Smooth muscle cell (in vitro differentiated cells): ENCODE measurements at regions not wholly inside any gene's neighbourhood (a gene's known extent, or its start where the extent isn't known, plus 50 kb on each side); places are given as distances from the start of the nearest gene placed in this dataset.

Source experiments
- DNase-seq: peaks from one replicate; lab custom pipeline; 2025; ENCODE audit not compliant: unreplicated experiment; lab: John Stamatoyannopoulos, UW
- H2AFZ ChIP-seq: fragments of 200-600 bp; sonication (generic); 2 replicates; pipeline ENCODE4 v1.6.0; 2016; ENCODE audit warnings: antibody characterized with exemption, low read depth, mild to moderate bottlenecking
- H3F3A ChIP-seq: fragments of 200-600 bp; sonication (generic); 2 replicates; pipeline ENCODE4 v1.6.0; 2017; ENCODE audit warnings: antibody characterized with exemption, low read depth
- H3K27ac ChIP-seq: fragments of 200-600 bp; sonication (generic); 2 replicates; pipeline ENCODE4 v1.5.1; 2016; ENCODE audit warnings: low read depth, mild to moderate bottlenecking
- H3K27me3 ChIP-seq: fragments of 200-600 bp; sonication (generic); 2 replicates; pipeline ENCODE4 v1.6.1; 2016; ENCODE audit warnings: low read depth, mild to moderate bottlenecking
- H3K36me3 ChIP-seq: fragments of 200-600 bp; sonication (generic); 2 replicates; pipeline ENCODE4 v1.5.1; 2016; ENCODE audit warnings: low read depth
- H3K4me1 ChIP-seq: fragments of 200-600 bp; sonication (generic); 2 replicates; pipeline ENCODE4 v1.5.1; 2016; ENCODE audit warnings: low read depth
- H3K4me2 ChIP-seq: fragments of 200-600 bp; sonication (generic); 2 replicates; pipeline ENCODE4 v1.6.0; 2016; ENCODE audit warnings: mild to moderate bottlenecking
- H3K4me3 ChIP-seq: fragments of 200-600 bp; sonication (generic); 2 replicates; pipeline ENCODE4 v1.5.1; 2016; ENCODE audit warnings: mild to moderate bottlenecking
- H3K79me2 ChIP-seq: fragments of 200-600 bp; sonication (generic); 2 replicates; pipeline ENCODE4 v1.6.0; 2016; ENCODE audit warnings: low read depth, mild to moderate bottlenecking
- H3K9ac ChIP-seq: fragments of 200-600 bp; sonication (generic); 2 replicates; pipeline ENCODE4 v1.6.0; 2016; ENCODE audit warnings: low read depth
- H3K9me3 ChIP-seq: fragments of 200-600 bp; sonication (generic); replicated peaks from 2 replicates; pipeline ENCODE4 v1.5.1; 2016; ENCODE audit warnings: low read depth
- H4K20me1 ChIP-seq: fragments of 200-600 bp; sonication (generic); 2 replicates; pipeline ENCODE4 v1.6.0; 2016; ENCODE audit warnings: low read depth
- WGBS: methylation state at CpG from one replicate; pipeline ENCODE4 v1.1.7; 2016; ENCODE audit warnings: low lambda C conversion rate; 5-methylcytosine and 5-hydroxymethylcytosine counted together
- TF ChIP-seq, protein P1 (sequence below): fragments of 200-600 bp; sonication (generic); IDR thresholded peaks from 2 replicates; pipeline ENCODE4 v1.5.1; 2017; ENCODE audit warnings: borderline replicate concordance, mild to moderate bottlenecking, antibody characterized with exemption; ENCODE audit not compliant: insufficient read depth, poor library complexity, severe bottlenecking

DNA sequence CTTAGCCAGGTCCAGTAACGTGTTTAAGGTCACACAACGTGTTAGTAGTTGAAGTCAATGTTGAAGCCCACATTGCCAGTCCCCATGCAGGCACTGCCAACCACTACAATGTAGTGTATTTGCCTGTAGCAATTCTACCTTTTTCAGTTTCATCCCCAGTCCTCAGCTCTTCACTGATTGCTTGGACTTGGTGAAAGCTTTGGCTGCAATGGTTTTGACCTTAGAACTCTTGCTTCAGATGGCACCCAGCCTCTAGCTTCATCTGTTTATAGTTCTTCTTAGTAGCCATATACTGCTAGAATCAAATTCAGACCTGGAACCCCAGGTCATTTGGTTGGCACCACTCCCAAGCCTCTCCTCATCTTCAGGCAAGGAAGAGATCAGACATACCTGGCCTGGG is 345.4 kb upstream of the SEMA6D start:
- WGBS: 96% methylated on average over 2 of the region's 2 CpGs
- no peaks in the 10 kb centered on the region for H3K36me3 ChIP-seq
- no peaks in the 10 kb centered on the region for H4K20me1 ChIP-seq
- no peak overlapping the region for H2AFZ ChIP-seq
- no peaks in the 10 kb centered on the region for H3K79me2 ChIP-seq
- TF ChIP-seq, protein P1, sequence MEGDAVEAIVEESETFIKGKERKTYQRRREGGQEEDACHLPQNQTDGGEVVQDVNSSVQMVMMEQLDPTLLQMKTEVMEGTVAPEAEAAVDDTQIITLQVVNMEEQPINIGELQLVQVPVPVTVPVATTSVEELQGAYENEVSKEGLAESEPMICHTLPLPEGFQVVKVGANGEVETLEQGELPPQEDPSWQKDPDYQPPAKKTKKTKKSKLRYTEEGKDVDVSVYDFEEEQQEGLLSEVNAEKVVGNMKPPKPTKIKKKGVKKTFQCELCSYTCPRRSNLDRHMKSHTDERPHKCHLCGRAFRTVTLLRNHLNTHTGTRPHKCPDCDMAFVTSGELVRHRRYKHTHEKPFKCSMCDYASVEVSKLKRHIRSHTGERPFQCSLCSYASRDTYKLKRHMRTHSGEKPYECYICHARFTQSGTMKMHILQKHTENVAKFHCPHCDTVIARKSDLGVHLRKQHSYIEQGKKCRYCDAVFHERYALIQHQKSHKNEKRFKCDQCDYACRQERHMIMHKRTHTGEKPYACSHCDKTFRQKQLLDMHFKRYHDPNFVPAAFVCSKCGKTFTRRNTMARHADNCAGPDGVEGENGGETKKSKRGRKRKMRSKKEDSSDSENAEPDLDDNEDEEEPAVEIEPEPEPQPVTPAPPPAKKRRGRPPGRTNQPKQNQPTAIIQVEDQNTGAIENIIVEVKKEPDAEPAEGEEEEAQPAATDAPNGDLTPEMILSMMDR: no peak
- no peak for DNase-seq
- H3K4me2 ChIP-seq: no peak overlapping the region
- no peak overlapping the region for H3K4me3 ChIP-seq
- no peak overlapping the region for H3K9ac ChIP-seq
- H3K9me3 ChIP-seq: no peaks in the 10 kb centered on the region
- no peak overlapping the region for H3K27ac ChIP-seq
- H3K4me1 ChIP-seq: no peaks in the 10 kb centered on the region
- H3F3A ChIP-seq: no peaks in the 10 kb centered on the region
- H3K27me3 ChIP-seq: no peaks in the 10 kb centered on the region

DNA sequence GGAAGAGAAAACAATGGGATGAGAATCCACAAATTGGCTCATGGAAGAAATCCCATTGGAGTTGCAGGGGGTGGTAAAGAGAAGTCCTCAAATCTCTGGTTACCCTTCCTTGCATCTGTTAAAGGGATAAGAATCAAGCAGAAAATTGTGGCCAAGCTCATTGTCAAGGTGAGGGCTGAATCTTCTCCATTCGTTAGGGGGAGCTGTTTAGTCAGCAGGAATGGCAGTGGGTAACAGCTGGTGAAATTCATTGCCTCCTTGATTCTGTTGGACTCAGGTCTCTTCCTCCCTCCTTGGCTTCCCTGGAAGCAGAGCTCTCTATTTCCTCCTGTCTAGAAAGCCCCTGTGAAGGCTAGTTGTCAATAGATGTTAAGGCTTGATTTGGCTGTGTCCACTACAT is 343.1 kb upstream of the SEMA6D start:
- TF ChIP-seq, protein P1: peak; percentile 12
- Histone ChIP-seq H3K9me3 (no peaks in the 10 kb centered on the region), H3K4me3 (no peak overlapping the region), H3K27ac (no peak overlapping the region), H3K9ac (no peak overlapping the region), H3F3A (no peaks in the 10 kb centered on the region), H4K20me1 (no peaks in the 10 kb centered on the region), H3K79me2 (no peaks in the 10 kb centered on the region), H3K4me2 (no peak overlapping the region), H2AFZ (no peak overlapping the region), H3K27me3 (no peaks in the 10 kb centered on the region), H3K4me1 (no peaks in the 10 kb centered on the region), H3K36me3 (no peaks in the 10 kb centered on the region)
- 22% methylated on average over 1 of the region's 1 CpG for WGBS
- DNase-seq: no peak

DNA sequence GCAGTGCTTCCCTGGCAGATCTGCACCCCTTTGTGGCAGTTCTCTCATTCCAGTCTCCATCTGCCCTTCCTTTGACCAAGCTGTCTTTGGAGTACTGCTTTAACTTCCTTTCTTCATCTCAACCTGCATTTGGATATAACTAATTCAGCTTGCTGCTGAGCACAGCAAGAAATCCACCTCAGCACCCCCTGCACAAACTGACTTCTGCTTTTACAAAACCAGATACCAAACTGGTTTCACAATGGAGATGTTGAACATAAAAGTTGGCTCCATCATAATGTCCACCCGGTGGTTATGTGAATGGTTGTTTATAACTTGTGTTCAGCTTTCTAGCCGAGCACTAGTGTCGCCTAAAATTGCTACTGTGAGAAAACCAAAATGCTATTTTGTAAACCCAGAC is 341.1 kb upstream of the SEMA6D start:
- no peak for DNase-seq
- no peaks in the 10 kb centered on the region for H3F3A ChIP-seq
- no peaks in the 10 kb centered on the region for H3K79me2 ChIP-seq
- H3K27ac ChIP-seq: no peak overlapping the region
- H3K4me2 ChIP-seq: no peak overlapping the region
- no peaks in the 10 kb centered on the region for H3K9me3 ChIP-seq
- H2AFZ ChIP-seq: peak overlapping the region; percentile 55
- H3K4me3 ChIP-seq: no peak overlapping the region
- TF ChIP-seq, protein P1: no peak
- WGBS: 83% methylated on average over 3 of the region's 3 CpGs
- H4K20me1 ChIP-seq: no peaks in the 10 kb centered on the region
- H3K27me3 ChIP-seq: no peaks in the 10 kb centered on the region
- H3K9ac ChIP-seq: no peak overlapping the region
- no peaks in the 10 kb centered on the region for H3K36me3 ChIP-seq
- H3K4me1 ChIP-seq: no peaks in the 10 kb centered on the region

DNA sequence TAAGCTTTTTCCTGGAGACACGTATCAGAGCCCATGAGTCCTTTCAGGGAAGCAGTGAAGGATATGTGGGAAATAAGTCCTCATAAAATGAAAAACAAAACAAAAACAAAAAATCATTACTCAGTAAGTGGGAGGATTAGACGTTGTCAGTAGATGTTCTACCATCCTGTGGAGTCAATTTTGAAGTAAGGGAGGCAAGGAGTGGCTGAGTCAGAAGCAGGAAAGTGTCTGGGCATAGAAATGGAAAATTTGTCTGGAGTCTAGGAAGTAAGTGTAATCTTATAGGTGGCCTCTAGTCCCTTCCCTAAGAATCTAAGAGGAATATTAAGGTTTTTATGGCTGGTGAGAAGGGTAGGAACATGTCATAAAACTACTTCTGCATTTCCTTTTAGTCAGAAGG is 339.8 kb upstream of the SEMA6D start:
- Histone ChIP-seq H3K4me2 (no peak overlapping the region), H3K27me3 (no peaks in the 10 kb centered on the region), H3K79me2 (no peaks in the 10 kb centered on the region), H3K9ac (no peak overlapping the region), H3K27ac (no peak overlapping the region), H3K9me3 (no peaks in the 10 kb centered on the region), H2AFZ (no peak overlapping the region), H4K20me1 (no peaks in the 10 kb centered on the region), H3F3A (no peaks in the 10 kb centered on the region), H3K36me3 (no peaks in the 10 kb centered on the region), H3K4me1 (no peaks in the 10 kb centered on the region), H3K4me3 (no peak overlapping the region)
- 17% methylated on average over 2 of the region's 2 CpGs for WGBS
- DNase-seq: no peak
- TF ChIP-seq, protein P1: no peak
